ENCODE measurements at regions not wholly inside any gene's neighbourhood (a gene's known extent, or its start where the extent isn't known, plus 50 kb on each side); places are given as distances from the start of the nearest gene placed in this dataset.
"Not testable (repeated sequence)": the region's sequence is repeated elsewhere in the genome, so short reads cannot be mapped to it uniquely, and the experiment has no call there.

DNA sequence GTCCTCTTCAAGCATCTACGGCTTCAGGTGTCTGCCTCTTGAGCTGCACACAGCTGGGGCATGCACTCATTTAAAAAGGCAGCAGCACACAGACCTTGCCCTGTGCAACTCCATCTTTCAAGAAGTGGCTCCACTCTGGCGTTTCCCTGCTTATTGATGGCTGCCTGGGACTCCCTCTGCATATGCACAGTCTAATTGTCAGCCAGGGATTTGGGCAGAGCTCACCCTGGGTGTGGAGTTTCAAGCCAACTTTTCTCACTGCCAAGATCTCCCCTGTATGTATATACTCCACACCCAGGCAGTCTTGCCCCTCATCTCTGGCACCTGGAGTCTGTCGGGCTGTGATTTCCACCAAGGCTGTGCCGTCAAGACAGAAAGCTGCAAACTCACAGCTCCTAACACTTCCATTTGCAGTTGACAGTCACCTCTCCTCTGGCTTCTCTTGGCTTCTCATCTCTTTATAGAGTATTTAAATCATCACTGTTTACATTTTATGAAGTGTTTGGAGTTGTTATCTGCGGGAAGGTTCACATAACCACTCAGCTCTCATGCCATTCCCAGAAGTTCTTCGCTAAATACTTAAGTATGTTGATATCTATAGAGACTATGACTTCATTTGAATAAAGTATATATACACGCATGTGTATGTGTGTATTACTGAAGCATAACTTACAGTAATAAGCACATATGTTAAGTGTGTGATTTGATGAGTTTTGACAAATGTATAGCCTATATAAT lies 130.5 kb upstream of the ZNF469 start:
- not testable (repeated sequence) for H3K9me3 ChIP-seq (ENCODE audit: control insufficient read depth, insufficient read depth, low read length); H3K9ac ChIP-seq (ENCODE audit: low read depth, low read length); H3K4me3 ChIP-seq (ENCODE audit: low read depth, low read length); H3K27me3 ChIP-seq (ENCODE audit: control insufficient read depth, insufficient read depth, low read length); H3K4me1 ChIP-seq (ENCODE audit: control insufficient read depth, insufficient read depth, low read length); H3K27ac ChIP-seq (ENCODE audit: low read depth, low read length); H3K36me3 ChIP-seq (ENCODE audit: control insufficient read depth, insufficient read depth, low read length)

- H3K4me3 ChIP-seq (ENCODE audit: low read depth, low read length); H3K36me3 ChIP-seq (ENCODE audit: control insufficient read depth, insufficient read depth, low read length); H3K9ac ChIP-seq (ENCODE audit: low read depth, low read length); H3K4me1 ChIP-seq (ENCODE audit: control insufficient read depth, insufficient read depth, low read length); H3K27ac ChIP-seq (ENCODE audit: low read depth, low read length); H3K27me3 ChIP-seq (ENCODE audit: control insufficient read depth, insufficient read depth, low read length); H3K9me3 ChIP-seq (ENCODE audit: control insufficient read depth, insufficient read depth, low read length): not testable (repeated sequence)
Observed at GRCh38 chr16:88258141-88258540, 124.6 kb upstream of the ZNF469 start.

GRCh38 chr16:88258764-88259525 lies 123.8 kb upstream of the ZNF469 start:
- H3K4me3 ChIP-seq (ENCODE audit: low read depth, low read length); H3K27me3 ChIP-seq (ENCODE audit: control insufficient read depth, insufficient read depth, low read length); H3K4me1 ChIP-seq (ENCODE audit: control insufficient read depth, insufficient read depth, low read length); H3K9me3 ChIP-seq (ENCODE audit: control insufficient read depth, insufficient read depth, low read length); H3K9ac ChIP-seq (ENCODE audit: low read depth, low read length); H3K36me3 ChIP-seq (ENCODE audit: control insufficient read depth, insufficient read depth, low read length): not testable (repeated sequence)
- peak overlapping the region; percentile 28 for H3K27ac ChIP-seq (ENCODE audit: low read depth, low read length)

GRCh38 chr16:88259538-88259937 lies 123.2 kb upstream of the ZNF469 start:
- H3K4me3 ChIP-seq (ENCODE audit: low read depth, low read length); H3K4me1 ChIP-seq (ENCODE audit: control insufficient read depth, insufficient read depth, low read length); H3K9me3 ChIP-seq (ENCODE audit: control insufficient read depth, insufficient read depth, low read length); H3K27me3 ChIP-seq (ENCODE audit: control insufficient read depth, insufficient read depth, low read length); H3K27ac ChIP-seq (ENCODE audit: low read depth, low read length); H3K36me3 ChIP-seq (ENCODE audit: control insufficient read depth, insufficient read depth, low read length); H3K9ac ChIP-seq (ENCODE audit: low read depth, low read length): not testable (repeated sequence)

GRCh38 chr16:88260146-88260545 lies 122.6 kb upstream of the ZNF469 start:
- H3K4me3 ChIP-seq (ENCODE audit: low read depth, low read length); H3K9ac ChIP-seq (ENCODE audit: low read depth, low read length); H3K27me3 ChIP-seq (ENCODE audit: control insufficient read depth, insufficient read depth, low read length); H3K27ac ChIP-seq (ENCODE audit: low read depth, low read length); H3K9me3 ChIP-seq (ENCODE audit: control insufficient read depth, insufficient read depth, low read length); H3K4me1 ChIP-seq (ENCODE audit: control insufficient read depth, insufficient read depth, low read length); H3K36me3 ChIP-seq (ENCODE audit: control insufficient read depth, insufficient read depth, low read length): not testable (repeated sequence)

DNA sequence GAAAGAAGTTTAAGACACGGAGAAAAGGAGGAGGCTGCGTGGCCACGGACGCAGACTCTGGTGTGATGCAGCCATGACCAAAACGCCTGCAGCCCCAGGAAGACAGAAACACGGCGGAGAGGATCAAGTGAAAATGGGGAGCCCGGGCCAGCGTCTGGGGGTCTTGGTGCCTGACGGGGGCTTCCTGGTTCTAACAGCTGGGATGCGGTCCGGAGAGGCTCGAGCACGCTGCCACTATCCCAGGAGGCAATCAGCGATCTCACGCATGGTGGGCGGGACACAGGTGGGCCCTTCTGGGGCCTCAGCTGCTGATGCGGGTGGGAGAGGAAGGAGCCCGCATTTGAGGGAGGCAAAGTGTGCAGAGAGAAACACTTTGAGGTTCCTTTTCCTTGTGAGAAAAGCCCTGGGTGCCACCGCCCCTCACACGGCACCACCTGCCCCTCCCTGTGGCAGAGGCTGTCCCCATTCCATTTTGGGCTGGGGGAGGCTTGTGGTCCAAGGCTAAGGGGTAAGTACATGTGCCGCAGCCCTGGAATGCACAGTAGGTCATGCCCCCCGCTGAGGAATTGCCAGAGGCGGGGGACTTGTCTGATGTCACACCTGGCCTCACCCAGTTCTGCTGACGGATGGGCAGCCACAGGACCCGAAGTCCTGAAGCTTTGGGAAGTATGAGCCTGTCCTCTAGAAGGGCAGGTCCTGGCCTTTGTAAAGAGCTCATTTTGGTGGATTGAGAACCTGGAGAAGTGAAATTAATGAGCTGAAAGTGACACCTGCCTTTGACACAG lies 121.7 kb upstream of the ZNF469 start:
- not testable (repeated sequence) for H3K9me3 ChIP-seq (ENCODE audit: control insufficient read depth, insufficient read depth, low read length); H3K27ac ChIP-seq (ENCODE audit: low read depth, low read length); H3K4me1 ChIP-seq (ENCODE audit: control insufficient read depth, insufficient read depth, low read length); H3K36me3 ChIP-seq (ENCODE audit: control insufficient read depth, insufficient read depth, low read length); H3K27me3 ChIP-seq (ENCODE audit: control insufficient read depth, insufficient read depth, low read length); H3K4me3 ChIP-seq (ENCODE audit: low read depth, low read length); H3K9ac ChIP-seq (ENCODE audit: low read depth, low read length)

DNA sequence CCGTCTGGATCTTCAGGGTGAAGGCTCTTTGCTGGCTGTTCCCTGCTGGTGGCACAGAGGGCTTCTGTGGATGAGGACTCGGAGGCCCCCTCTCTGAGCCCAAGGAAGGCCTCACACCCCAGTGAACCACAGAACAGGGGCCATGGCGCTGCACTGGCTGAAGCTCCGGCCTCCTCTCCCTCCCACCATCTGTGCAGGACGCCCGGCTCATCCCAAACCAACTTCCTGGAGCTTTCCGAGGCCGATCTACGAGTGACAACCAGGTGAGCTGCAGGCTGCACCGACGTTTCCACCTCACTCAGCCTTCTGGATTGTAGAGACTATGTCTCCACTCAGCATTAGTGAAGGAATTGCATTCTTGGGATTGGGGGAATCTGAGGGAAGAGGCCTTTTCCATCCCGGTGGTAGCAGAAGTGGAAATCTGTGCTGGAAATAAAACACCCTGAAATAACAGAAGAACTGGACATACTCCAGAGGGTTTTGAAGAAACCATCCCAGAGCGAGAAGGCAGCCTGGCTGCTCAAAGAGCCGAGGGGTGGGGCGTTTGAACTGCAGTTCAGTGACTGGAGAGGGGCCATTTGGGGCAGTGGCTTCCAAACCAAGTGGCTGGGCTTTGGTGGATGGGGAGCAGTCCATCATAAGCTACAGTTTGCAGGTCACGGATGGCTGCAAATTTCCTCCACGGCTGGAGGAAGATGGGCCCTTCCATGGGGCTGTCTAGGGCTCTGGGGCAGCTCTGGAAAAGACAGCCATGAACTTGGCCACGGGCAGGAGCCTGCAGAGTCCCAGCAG lies 120.7 kb upstream of the ZNF469 start:
- not testable (repeated sequence) for H3K4me1 ChIP-seq (ENCODE audit: control insufficient read depth, insufficient read depth, low read length); H3K27me3 ChIP-seq (ENCODE audit: control insufficient read depth, insufficient read depth, low read length); H3K4me3 ChIP-seq (ENCODE audit: low read depth, low read length); H3K27ac ChIP-seq (ENCODE audit: low read depth, low read length); H3K36me3 ChIP-seq (ENCODE audit: control insufficient read depth, insufficient read depth, low read length); H3K9ac ChIP-seq (ENCODE audit: low read depth, low read length); H3K9me3 ChIP-seq (ENCODE audit: control insufficient read depth, insufficient read depth, low read length)

DNA sequence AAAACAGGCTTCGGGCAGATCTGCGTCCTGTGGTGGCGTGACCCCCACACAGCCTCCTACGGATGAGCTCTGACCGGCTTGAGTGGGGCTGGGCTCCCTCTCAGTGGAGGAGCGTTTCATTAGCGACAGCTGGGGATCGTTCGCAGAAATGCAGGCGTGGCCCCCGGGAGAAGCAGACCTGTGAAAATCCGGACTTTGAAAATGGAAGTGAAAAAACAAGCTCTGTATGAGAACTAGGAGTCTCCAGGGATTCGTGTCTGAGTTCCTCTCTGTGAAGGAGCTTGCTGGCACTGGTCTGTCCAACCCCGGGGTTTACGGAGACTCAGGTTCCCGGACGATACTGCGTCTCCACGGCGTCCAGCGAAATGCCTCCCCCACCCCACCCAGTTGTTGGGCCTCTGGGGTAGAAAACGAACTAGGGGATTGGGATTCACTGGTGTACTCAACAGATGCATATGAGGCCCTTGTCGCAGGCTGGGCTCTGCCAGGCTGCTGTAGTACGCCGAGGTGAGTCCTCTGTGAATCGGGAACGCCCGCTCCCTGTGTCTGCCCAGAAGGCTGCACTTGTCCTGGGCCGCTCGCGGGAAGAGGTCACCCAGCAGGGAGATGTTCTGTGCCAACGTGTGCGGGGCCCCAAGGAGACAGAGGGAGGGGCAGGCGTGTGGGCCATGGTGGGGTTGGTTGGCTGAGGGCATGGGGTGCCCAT lies 119.7 kb upstream of the ZNF469 start:
- not testable (repeated sequence) for H3K36me3 ChIP-seq (ENCODE audit: control insufficient read depth, insufficient read depth, low read length)

DNA sequence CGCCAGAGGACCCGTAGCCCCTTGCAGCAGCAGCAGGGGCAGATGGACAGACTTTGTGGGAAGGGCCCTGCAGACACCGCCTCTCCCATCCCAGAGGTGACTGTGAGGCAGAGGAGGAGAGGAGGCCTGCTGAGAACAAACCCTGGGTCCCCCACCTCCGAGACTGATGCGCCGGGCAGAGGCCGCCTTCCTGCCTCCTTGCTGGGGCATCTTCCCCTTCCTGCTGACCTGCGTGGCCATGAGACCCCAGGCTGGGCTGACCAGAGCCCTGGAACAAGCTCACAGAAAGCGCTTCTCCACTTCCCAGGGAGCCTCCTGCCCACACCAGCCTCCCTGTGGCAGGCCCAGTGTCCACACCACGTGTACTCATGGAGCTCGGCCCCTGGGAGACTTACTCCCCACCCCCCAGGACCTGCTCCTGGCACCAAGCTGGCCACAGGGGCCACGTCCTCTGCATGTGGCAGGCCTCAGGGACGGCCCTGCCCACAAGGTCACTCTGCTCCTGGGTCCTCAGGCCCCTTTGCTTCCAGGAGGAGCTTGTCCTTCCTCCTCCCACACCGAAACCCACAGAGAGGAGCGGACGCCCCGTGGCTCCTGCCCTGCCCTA lies 119.0 kb upstream of the ZNF469 start:
- H3K4me1 ChIP-seq (ENCODE audit: control insufficient read depth, insufficient read depth, low read length) = not testable (repeated sequence)

More for the DNA sequence above, 119.7 kb upstream of the ZNF469 start:
- not testable (repeated sequence) for H3K27me3 ChIP-seq (ENCODE audit: control insufficient read depth, insufficient read depth, low read length); H3K4me3 ChIP-seq (ENCODE audit: low read depth, low read length); H3K9me3 ChIP-seq (ENCODE audit: control insufficient read depth, insufficient read depth, low read length); H3K27ac ChIP-seq (ENCODE audit: low read depth, low read length); H3K9ac ChIP-seq (ENCODE audit: low read depth, low read length); H3K4me1 ChIP-seq (ENCODE audit: control insufficient read depth, insufficient read depth, low read length)

GRCh38 chr16:88264641-88265285 lies 118.0 kb upstream of the ZNF469 start:
- no peak overlapping the region for H3K4me3 ChIP-seq (ENCODE audit: low read depth, low read length)
- H3K9me3 ChIP-seq (ENCODE audit: control insufficient read depth, insufficient read depth, low read length) = no peaks in the 10 kb centered on the region
- H3K27me3 ChIP-seq (ENCODE audit: control insufficient read depth, insufficient read depth, low read length) = no peaks in the 10 kb centered on the region
- no peaks in the 10 kb centered on the region for H3K36me3 ChIP-seq (ENCODE audit: control insufficient read depth, insufficient read depth, low read length)
- no peak overlapping the region for H3K9ac ChIP-seq (ENCODE audit: low read depth, low read length)
- no peak overlapping the region for H3K27ac ChIP-seq (ENCODE audit: low read depth, low read length)
- no peaks in the 10 kb centered on the region for H3K4me1 ChIP-seq (ENCODE audit: control insufficient read depth, insufficient read depth, low read length)

More for the DNA sequence above, 119.0 kb upstream of the ZNF469 start:
- H3K9ac ChIP-seq (ENCODE audit: low read depth, low read length); H3K4me3 ChIP-seq (ENCODE audit: low read depth, low read length); H3K27me3 ChIP-seq (ENCODE audit: control insufficient read depth, insufficient read depth, low read length); H3K36me3 ChIP-seq (ENCODE audit: control insufficient read depth, insufficient read depth, low read length); H3K9me3 ChIP-seq (ENCODE audit: control insufficient read depth, insufficient read depth, low read length); H3K27ac ChIP-seq (ENCODE audit: low read depth, low read length): not testable (repeated sequence)
